K562 (cell line): ENCODE measurements at regions not wholly inside any gene's neighbourhood (a gene's known extent, or its start where the extent isn't known, plus 50 kb on each side); places are given as distances from the start of the nearest gene placed in this dataset.

Experiments used
- ATAC-seq: fragments of 200-7000 bp; cut with Tn5 transposase; 3 replicates; pipeline ENCODE4 v1.9.1; 2020; ENCODE audit warnings: moderate library complexity
- BruUV-seq: library from RNA; stranded (reverse); fragments of 400-500 nt; replicated peaks from 2 replicates; lab custom pipeline; 2021; lab: Mats Ljungman, UMichigan
- CTCF ChIA-PET: fragments of 300-600 bp; formaldehyde crosslinking; extraction: SDS; loops from one replicate; lab custom pipeline; 2021; ENCODE audit warnings: low intra/inter-chr PET ratio; lab: Yijun Ruan, JAX
- POLR2A ChIA-PET: fragments of 300-600, 350-650 bp; sonication (Branson Sonifier 250); formaldehyde crosslinking; extraction: SDS; loops from one replicate; lab custom pipeline; 2021; ENCODE audit warnings: antibody characterized with exemption, inconsistent platforms; lab: Yijun Ruan, JAX
- DNase-seq, 4 experiments: peaks; one replicate each; pipeline versions ENCODE4 v3.0.0 to v3.0.0-alpha.2; 2011 to 2018; ENCODE audit warnings: low spot score in 3 of 4, mixed read lengths in 3 of 4; ENCODE audit errors: extremely low read depth in 1 of 4
- FAIRE-seq: peaks from 2 replicates; lab custom pipeline; 2011; peaks lifted over from hg19 to GRCh38; lab: Jason Lieb, UNC
- H2AFZ ChIP-seq: 2 replicates; pipeline ENCODE4 v1.6.0; 2011; ENCODE audit warnings: low read depth, low read length, control low read depth, inconsistent platforms
- H3K27ac ChIP-seq: fragments of 200-600 bp; 3 replicates; pipeline ENCODE4 v1.8.0; 2011; ENCODE audit warnings: low read depth, mild to moderate bottlenecking, control low read depth, inconsistent platforms, low read length, moderate library complexity, mixed read lengths; ENCODE audit errors: extremely low read depth
- H3K27me3 ChIP-seq, 2 experiments: fragments of 300-600 bp in 1 of 2; 2 replicates in 1 of 2; 3 replicates in 1 of 2; pipeline versions ENCODE4 v1.6.0 to v1.8.0; 2011; ENCODE audit warnings: inconsistent platforms in 2 of 2, low read length in 2 of 2, mild to moderate bottlenecking in 1 of 2, mixed read lengths in 1 of 2, moderate library complexity in 1 of 2; ENCODE audit not compliant: control insufficient read depth in 2 of 2, insufficient read depth in 2 of 2
- H3K36me3 ChIP-seq: fragments of 300-600 bp; 3 replicates; pipeline ENCODE4 v1.8.0; 2011; ENCODE audit warnings: mild to moderate bottlenecking, low read length, inconsistent platforms; ENCODE audit not compliant: control insufficient read depth, insufficient read depth
- H3K4me1 ChIP-seq, 2 experiments: fragments of 200-600 bp in 1 of 2; replicated peaks in 1 of 2; 2 replicates in 1 of 2; 3 replicates in 1 of 2; pipeline versions ENCODE4 v1.5.1 to v1.8.0; 2011; ENCODE audit warnings: inconsistent platforms in 2 of 2, low read length in 2 of 2, mild to moderate bottlenecking in 1 of 2, mixed read lengths in 1 of 2, moderate library complexity in 1 of 2; ENCODE audit not compliant: control insufficient read depth in 2 of 2, insufficient read depth in 2 of 2
- H3K4me2 ChIP-seq: 2 replicates; pipeline ENCODE4 v1.6.1; 2011; ENCODE audit warnings: low read length, control low read depth, inconsistent platforms, mixed read lengths; ENCODE audit not compliant: insufficient read depth
- H3K4me3 ChIP-seq: fragments of 200-600 bp; sonication (generic), shearing (Covaris generic); 2 replicates; pipeline ENCODE4 v1.5.1; 2016; ENCODE audit warnings: control low read depth, inconsistent platforms
- H3K79me2 ChIP-seq: fragments of 200-600 bp; 3 replicates; pipeline ENCODE4 v1.8.0; 2011; ENCODE audit warnings: low read length, inconsistent platforms; ENCODE audit not compliant: control insufficient read depth, insufficient read depth
- H3K9ac ChIP-seq, 2 experiments: 2 replicates each; pipeline versions ENCODE4 v1.6.0 to v1.6.1; 2011; ENCODE audit warnings: low read depth in 2 of 2, low read length in 2 of 2, control low read depth in 1 of 2, inconsistent platforms in 1 of 2, mild to moderate bottlenecking in 1 of 2, mixed read lengths in 1 of 2; ENCODE audit not compliant: insufficient read depth in 1 of 2
- H3K9me1 ChIP-seq: one replicate; pipeline ENCODE4 v1.6.0; 2011; ENCODE audit warnings: inconsistent platforms, mild to moderate bottlenecking, low read length, moderate library complexity; ENCODE audit not compliant: control insufficient read depth, insufficient read depth
- H3K9me3 ChIP-seq: replicated peaks from 2 replicates; pipeline ENCODE4 v1.5.1; 2011; ENCODE audit warnings: low read depth, low read length, inconsistent platforms; ENCODE audit not compliant: control insufficient read depth, insufficient read depth
- H4K20me1 ChIP-seq: replicated peaks from 2 replicates; pipeline ENCODE4 v1.6.1; 2011; ENCODE audit warnings: low read length, inconsistent platforms, mixed read lengths; ENCODE audit not compliant: control insufficient read depth, insufficient read depth
- DDX20 ChIP-seq: fragments of 450-650 bp; IDR thresholded peaks from 2 replicates; pipeline ENCODE4 v1.6.1; 2016; ENCODE audit warnings: missing genetic modification characterization, low read depth, mild to moderate bottlenecking, missing compliant biosample characterization, moderate library complexity
- HNRNPL ChIP-seq: fragments of 200-400 bp; formaldehyde crosslinking; IDR thresholded peaks from 2 replicates; pipeline ENCODE4 v1.6.1; 2017; ENCODE audit warnings: low read depth, mild to moderate bottlenecking, low read length
- HOXB6 ChIP-seq: fragments of 250-450 bp; sonication (Bioruptor Pico); IDR thresholded peaks from 2 replicates; pipeline ENCODE4 v1.5.1; 2022; ENCODE audit warnings: mild to moderate bottlenecking, borderline replicate concordance
- OTX1 ChIP-seq: fragments of 450-650 bp; formaldehyde crosslinking; IDR thresholded peaks from 2 replicates; pipeline ENCODE4 v1.4.0; 2022; ENCODE audit warnings: mild to moderate bottlenecking
- POLR2AphosphoS2 ChIP-seq: IDR thresholded peaks from 2 replicates; pipeline ENCODE4 v1.6.1; 2012; ENCODE audit warnings: low read length, improper control_type of control experiment
- SOX6 ChIP-seq: fragments of 450-650 bp; IDR thresholded peaks from 2 replicates; pipeline ENCODE4 v1.6.1; 2014; ENCODE audit warnings: mild to moderate bottlenecking
- TEAD2 ChIP-seq: fragments of 450-650 bp; IDR thresholded peaks from 2 replicates; pipeline ENCODE4 v1.6.1; 2016; ENCODE audit warnings: missing genetic modification characterization, control low read depth, missing compliant biosample characterization
- TFE3 ChIP-seq: fragments of 450-650 bp; formaldehyde crosslinking; IDR thresholded peaks from 2 replicates; pipeline ENCODE4 v1.4.0; 2020; ENCODE audit warnings: mild to moderate bottlenecking, mixed read lengths
- TRIM24 ChIP-seq, 2 experiments: fragments of 450-650 bp; IDR thresholded peaks; 2 replicates each; pipeline ENCODE4 v1.6.1; 2016
- ZBTB33 ChIP-seq: sonication (generic); formaldehyde crosslinking; IDR thresholded peaks from 2 replicates; pipeline ENCODE4 v1.8.1; 2023; ENCODE audit warnings: mild to moderate bottlenecking, missing genetic modification reagents
- ZFP1 ChIP-seq: fragments of 450-650 bp; formaldehyde crosslinking; IDR thresholded peaks from 2 replicates; pipeline ENCODE4 v1.4.0; 2020; ENCODE audit warnings: mild to moderate bottlenecking, mixed read lengths
- ZNF668 ChIP-seq: fragments of 250-450 bp; sonication (Bioruptor Pico); IDR thresholded peaks from 2 replicates; pipeline ENCODE4 v1.8.0; 2022; ENCODE audit warnings: mild to moderate bottlenecking, inconsistent platforms
- whole genome bisulfite sequencing: fragments of 100-300 bp; shearing (Covaris generic); methylation state at CpG from one replicate; pipeline ENCODE4 v1.1.6; 2016; ENCODE audit warnings: low coverage, mixed read lengths; ENCODE audit not compliant: insufficient coverage; ENCODE audit errors: missing lambda C conversion rate; 5-methylcytosine and 5-hydroxymethylcytosine counted together
- in situ Hi-C: fragments of 300-500 bp; cut with MboI; formaldehyde crosslinking; loops from 4 replicates; pipeline ENCODE4 v1.15.0; 2018; ENCODE audit warnings: inconsistent platforms, mixed read lengths
- intact Hi-C: fragments of 100-400 bp; cut with micrococcal nuclease; formaldehyde crosslinking; loops from 2 replicates; pipeline ENCODE4 v1.14.2; 2022

- TF ChIP-seq HNRNPL = no peak
- no peak for TF ChIP-seq TEAD2 (tag)
- TF ChIP-seq HOXB6 (CRISPR knock-in tag) = no peak
- TF ChIP-seq ZBTB33 (CRISPR knock-in tag) = no peak
- no peak for TF ChIP-seq OTX1 (CRISPR knock-in tag)
These were observed 115.5 kb upstream of the SH3BP4 start (continued) for GRCh38 chr2:234836271-234836670.

GRCh38 chr2:234835738-234836137 lies 116.1 kb upstream of the SH3BP4 start:
- Histone ChIP-seq H3K79me2 (no peaks in the 10 kb centered on the region), H4K20me1 (no peaks in the 10 kb centered on the region), H3K9ac (no peak overlapping the region), H3K4me1 (no peaks in the 10 kb centered on the region), H3K4me3 (no peak overlapping the region), H3K9me3 (no peaks in the 10 kb centered on the region), H3K4me2 (no peak overlapping the region), H3K36me3 (no peaks in the 10 kb centered on the region), H3K27ac (no peak overlapping the region), H2AFZ (no peak overlapping the region), H3K9me1 (no peaks in the 10 kb centered on the region), H3K27me3 (no peaks in the 10 kb centered on the region)
- intact Hi-C loops (no loop called here), in situ Hi-C loops (no loop called here)
- no peak for ATAC-seq
- WGBS = 0% methylated on average over 3 of the region's 4 CpGs
- no peak for FAIRE-seq
- TF ChIP-seq POLR2AphosphoS2 = no peak
- TF ChIP-seq ZNF668 (CRISPR knock-in tag) = no peak
- TF ChIP-seq SOX6 = no peak
- no peak for TF ChIP-seq DDX20 (tag)
- TF ChIP-seq TRIM24 (IDR thresholded peaks at IDR 0.05) = no peak
- no peak for TF ChIP-seq ZFP1 (CRISPR knock-in tag)
- TF ChIP-seq TFE3 (CRISPR knock-in tag) = no peak
- no peak for DNase-seq
- ChIA-PET CTCF (no interaction called here), POLR2A (no interaction called here)
- no TSS peak for BruUV-seq
